Kidney (tissue), 13 donors: ENCODE measurements at regions not wholly inside any gene's neighbourhood (a gene's known extent, or its start where the extent isn't known, plus 50 kb on each side); places are given as distances from the start of the nearest gene placed in this dataset.

Source experiments
- DNase-seq, 5 donors: peaks; one replicate each; pipeline ENCODE4 v3.0.0-alpha.2; 2013 to 2020
- FAIRE-seq: peaks from 2 replicates; lab custom pipeline; 2012; peaks lifted over from hg19 to GRCh38; lab: Jason Lieb, UNC
- H3K27ac ChIP-seq, 2 donors: one replicate each; pipeline ENCODE4 v1.7.0; 2013; ENCODE audit warnings: low read depth in 2 of 2, low read length in 2 of 2, inconsistent platforms in 1 of 2
- H3K27me3 ChIP-seq: one replicate; pipeline ENCODE4 v1.7.1; 2013; ENCODE audit warnings: low read length, inconsistent platforms; ENCODE audit not compliant: control insufficient read depth, insufficient read depth
- H3K36me3 ChIP-seq, 3 donors: one replicate each; pipeline versions ENCODE4 v1.7.0 to v1.7.1; 2013; ENCODE audit warnings: low read length in 3 of 3, control low read depth in 1 of 3, inconsistent platforms in 1 of 3; ENCODE audit not compliant: insufficient read depth in 3 of 3, control insufficient read depth in 2 of 3
- H3K4me1 ChIP-seq, 3 donors: one replicate each; pipeline versions ENCODE4 v1.7.0 to v1.7.1; 2013; ENCODE audit warnings: low read length in 3 of 3, inconsistent platforms in 1 of 3, low read depth in 1 of 3; ENCODE audit not compliant: control insufficient read depth in 2 of 3, insufficient read depth in 2 of 3
- H3K4me3 ChIP-seq, 3 donors: one replicate each; pipeline versions ENCODE4 v1.7.0 to v1.8.1; 2013; ENCODE audit warnings: low read length in 3 of 3, control low read depth in 1 of 3, inconsistent platforms in 1 of 3
- H3K9ac ChIP-seq, 3 donors: one replicate each; pipeline versions ENCODE4 v1.7.0 to v1.7.1; 2013; ENCODE audit warnings: low read length in 3 of 3, control low read depth in 1 of 3, inconsistent platforms in 1 of 3
- H3K9me3 ChIP-seq, 3 donors: one replicate each; pipeline versions ENCODE4 v1.7.0 to v1.7.1; 2013; ENCODE audit warnings: low read length in 3 of 3, control low read depth in 1 of 3, inconsistent platforms in 1 of 3; ENCODE audit not compliant: control insufficient read depth in 2 of 3, insufficient read depth in 1 of 3
- intact Hi-C: fragments of 100-400 bp; cut with DNase I; formaldehyde crosslinking; loops from one replicate; pipeline ENCODE4 v1.11.1; 2022
- TF ChIP-seq, protein P1 (sequence below): IDR thresholded peaks from 3 replicates; pipeline ENCODE4 v1.5.1; 2012; ENCODE audit warnings: mild to moderate bottlenecking, moderate library complexity, borderline replicate concordance; ENCODE audit not compliant: insufficient read depth; ENCODE audit errors: extremely low read depth
- donor health status: control.
- donor health status: control.
- donor health status: control.
- donor health status: control.
- donor health status: control.
- donor health status: DM: yes; HTN: yes; CAD: no.
- donor health status: Normal renal cell carcinoma (clear cell type).

DNA sequence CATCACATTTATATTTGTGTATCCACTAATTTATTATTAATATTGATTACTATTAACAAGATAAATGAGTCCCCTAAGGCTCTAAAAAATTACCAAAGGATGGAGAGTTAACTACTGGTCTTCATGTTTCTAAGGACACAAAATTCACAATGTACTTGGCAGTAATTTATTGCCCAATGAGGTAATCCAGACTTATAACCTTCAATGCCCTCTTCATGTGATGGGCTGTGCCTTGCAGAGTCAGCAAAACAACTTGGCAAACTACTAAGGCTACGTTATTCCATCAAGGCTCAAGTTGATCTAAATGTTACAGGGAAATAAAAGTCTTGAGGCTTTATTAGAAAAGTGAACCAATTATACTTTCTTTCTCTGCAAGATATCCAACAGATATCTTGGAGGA, 804.9 kb upstream of the NXPH2 start:
- no peaks in the 10 kb centered on the region for H3K36me3 ChIP-seq
- no peaks in the 10 kb centered on the region for H3K4me1 ChIP-seq
- no peaks in the 10 kb centered on the region for H3K9me3 ChIP-seq
- no peak overlapping the region for H3K4me3 ChIP-seq
- no peak for FAIRE-seq
- DNase-seq = peak in 1 of 5 donors; percentile 4
- no peak overlapping the region for H3K9ac ChIP-seq
- H3K27ac ChIP-seq = no peak overlapping the region
- H3K27me3 ChIP-seq = no peaks in the 10 kb centered on the region
- intact Hi-C loops = no loop called here
- TF ChIP-seq, protein P1, sequence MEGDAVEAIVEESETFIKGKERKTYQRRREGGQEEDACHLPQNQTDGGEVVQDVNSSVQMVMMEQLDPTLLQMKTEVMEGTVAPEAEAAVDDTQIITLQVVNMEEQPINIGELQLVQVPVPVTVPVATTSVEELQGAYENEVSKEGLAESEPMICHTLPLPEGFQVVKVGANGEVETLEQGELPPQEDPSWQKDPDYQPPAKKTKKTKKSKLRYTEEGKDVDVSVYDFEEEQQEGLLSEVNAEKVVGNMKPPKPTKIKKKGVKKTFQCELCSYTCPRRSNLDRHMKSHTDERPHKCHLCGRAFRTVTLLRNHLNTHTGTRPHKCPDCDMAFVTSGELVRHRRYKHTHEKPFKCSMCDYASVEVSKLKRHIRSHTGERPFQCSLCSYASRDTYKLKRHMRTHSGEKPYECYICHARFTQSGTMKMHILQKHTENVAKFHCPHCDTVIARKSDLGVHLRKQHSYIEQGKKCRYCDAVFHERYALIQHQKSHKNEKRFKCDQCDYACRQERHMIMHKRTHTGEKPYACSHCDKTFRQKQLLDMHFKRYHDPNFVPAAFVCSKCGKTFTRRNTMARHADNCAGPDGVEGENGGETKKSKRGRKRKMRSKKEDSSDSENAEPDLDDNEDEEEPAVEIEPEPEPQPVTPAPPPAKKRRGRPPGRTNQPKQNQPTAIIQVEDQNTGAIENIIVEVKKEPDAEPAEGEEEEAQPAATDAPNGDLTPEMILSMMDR = no peak

DNA sequence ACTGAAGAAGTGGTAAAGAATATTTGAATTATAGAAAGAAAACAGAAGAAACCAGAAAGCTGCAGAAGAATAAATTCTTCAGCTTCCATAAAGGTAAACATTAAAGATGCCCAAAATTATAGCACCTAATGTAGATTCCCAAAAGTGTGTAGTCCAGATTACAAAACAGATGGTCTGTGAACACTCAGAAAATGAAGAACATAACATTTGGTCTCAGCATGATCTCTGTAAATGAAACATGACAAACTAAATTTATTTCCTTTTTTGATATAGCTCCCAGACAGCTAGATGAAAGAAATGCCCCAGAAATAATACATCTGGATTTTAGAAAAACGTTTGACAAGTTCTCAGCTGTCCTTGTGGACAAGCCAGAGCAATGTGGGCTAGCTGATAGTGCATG, 794.2 kb upstream of the NXPH2 start:
- Histone ChIP-seq H3K36me3 (no peaks in the 10 kb centered on the region), H3K27ac (no peak overlapping the region), H3K9ac (no peak overlapping the region), H3K4me3 (no peak overlapping the region), H3K27me3 (no peaks in the 10 kb centered on the region), H3K4me1 (no peaks in the 10 kb centered on the region), H3K9me3 (no peaks in the 10 kb centered on the region)
- TF ChIP-seq, protein P1 = no peak
- FAIRE-seq = no peak
- DNase-seq = no peak
- intact Hi-C loops = no loop called here

DNA sequence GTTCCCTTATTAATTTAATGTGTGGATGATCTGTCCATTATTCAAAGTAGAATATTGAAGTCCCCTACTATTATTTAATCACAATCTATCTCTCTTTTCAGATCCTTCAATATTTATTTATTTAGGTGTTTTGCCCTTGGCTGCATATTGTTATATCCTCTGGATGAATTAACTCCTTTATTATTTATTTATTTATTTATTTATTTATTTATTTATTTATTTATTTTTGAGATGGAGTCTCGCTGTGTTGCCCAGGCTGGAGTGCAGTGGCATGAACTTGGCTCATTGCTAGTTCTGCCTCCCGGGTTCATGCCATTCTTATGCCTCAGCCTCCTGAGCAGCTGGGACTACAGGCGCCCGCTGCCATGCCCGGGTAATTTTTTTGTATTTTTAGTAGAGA, 776.6 kb upstream of the NXPH2 start:
- FAIRE-seq (no peak), DNase-seq (no peak)
- no peak overlapping the region for H3K4me3 ChIP-seq
- intact Hi-C loops = no loop called here
- TF ChIP-seq, protein P1 = no peak
- H3K27me3 ChIP-seq = no peaks in the 10 kb centered on the region
- H3K9ac ChIP-seq = no peak overlapping the region
- no peaks in the 10 kb centered on the region for H3K9me3 ChIP-seq
- H3K27ac ChIP-seq = no peak overlapping the region
- no peaks in the 10 kb centered on the region for H3K4me1 ChIP-seq
- H3K36me3 ChIP-seq = no peaks in the 10 kb centered on the region

DNA sequence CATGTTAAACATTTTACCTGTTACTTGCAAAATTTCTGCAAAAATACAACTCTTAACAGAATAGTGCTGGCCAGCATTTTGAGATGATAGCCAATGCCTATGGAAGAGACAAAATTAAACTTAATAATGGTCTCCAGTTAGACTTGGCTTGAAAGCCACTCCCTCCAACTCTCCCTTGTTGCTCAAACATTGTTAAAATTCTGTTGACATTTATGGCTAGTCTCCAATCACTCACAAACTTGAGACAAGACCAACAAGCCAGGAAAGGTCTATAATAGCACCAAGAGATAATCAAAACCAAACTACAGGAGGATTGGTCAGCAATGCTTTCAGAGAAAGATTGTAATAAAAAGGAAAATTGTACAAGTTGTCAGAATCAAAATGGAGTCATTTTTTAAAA, 770.7 kb upstream of the NXPH2 start:
- FAIRE-seq (no peak), DNase-seq (no peak)
- Histone ChIP-seq H3K4me3 (no peak overlapping the region), H3K9ac (no peak overlapping the region), H3K27ac (no peak overlapping the region), H3K4me1 (no peaks in the 10 kb centered on the region), H3K27me3 (no peaks in the 10 kb centered on the region), H3K9me3 (no peaks in the 10 kb centered on the region), H3K36me3 (no peaks in the 10 kb centered on the region)
- intact Hi-C loops = no loop called here
- TF ChIP-seq, protein P1 = no peak
